HG02840 (cell line): ENCODE measurements at regions not wholly inside any gene's neighbourhood (a gene's known extent, or its start where the extent isn't known, plus 50 kb on each side); places are given as distances from the start of the nearest gene placed in this dataset.

Experiments used
- ATAC-seq: cut with Tn5 transposase; IDR thresholded peaks from one replicate; pipeline ENCODE4 v1.9.1; 2021; ENCODE audit warnings: mild to moderate bottlenecking, moderate library complexity, moderate number of reproducible peaks; ENCODE audit not compliant: unreplicated experiment, low FRiP score

GRCh38 chr22:48204296-48204695 is 1441.8 kb downstream of the TBC1D22A start:
- ATAC-seq: no peak

- no peak for ATAC-seq
Observed at GRCh38 chr22:48199667-48200066, 1437.2 kb downstream of the TBC1D22A start.

GRCh38 chr22:48198489-48199459 is 1436.3 kb downstream of the TBC1D22A start:
- ATAC-seq: no peak

- no peak for ATAC-seq
Observed at GRCh38 chr22:48197189-48197690, 1434.8 kb downstream of the TBC1D22A start.

- no peak for ATAC-seq
Observed at GRCh38 chr22:48192920-48193319, 1430.5 kb downstream of the TBC1D22A start.

GRCh38 chr22:48192071-48192470 is 1429.6 kb downstream of the TBC1D22A start:
- ATAC-seq: no peak

- ATAC-seq: no peak
Observed at GRCh38 chr22:48188231-48188721, 1425.8 kb downstream of the TBC1D22A start.

GRCh38 chr22:48187356-48187755 is 1424.9 kb downstream of the TBC1D22A start:
- no peak for ATAC-seq

- ATAC-seq: no peak
Observed at GRCh38 chr22:48186146-48186790, 1423.8 kb downstream of the TBC1D22A start.

GRCh38 chr22:48185071-48186055 is 1422.9 kb downstream of the TBC1D22A start:
- ATAC-seq: no peak

- no peak for ATAC-seq
Observed at GRCh38 chr22:48182846-48183805, 1420.7 kb downstream of the TBC1D22A start.

GRCh38 chr22:48182031-48182430 is 1419.6 kb downstream of the TBC1D22A start:
- no peak for ATAC-seq

- ATAC-seq: no peak
Observed at GRCh38 chr22:48181263-48181955, 1419.0 kb downstream of the TBC1D22A start.

GRCh38 chr22:48180631-48181030 is 1418.2 kb downstream of the TBC1D22A start:
- no peak for ATAC-seq

GRCh38 chr22:48179571-48180546 is 1417.4 kb downstream of the TBC1D22A start:
- ATAC-seq: no peak

- ATAC-seq: no peak
Observed at GRCh38 chr22:48178536-48178935, 1416.1 kb downstream of the TBC1D22A start.

GRCh38 chr22:48177631-48178030 is 1415.2 kb downstream of the TBC1D22A start:
- no peak for ATAC-seq
